Jurkat, Clone E6-1 (cell line): ENCODE measurements at regions not wholly inside any gene's neighbourhood (a gene's known extent, or its start where the extent isn't known, plus 50 kb on each side); places are given as distances from the start of the nearest gene placed in this dataset.

Experiments used
- DNase-seq: peaks from one replicate; pipeline ENCODE4 v3.0.0-alpha.2; 2011; ENCODE audit warnings: low read depth, low spot score
- H3K4me3 ChIP-seq: 2 replicates; pipeline ENCODE4 v1.5.1; 2011; ENCODE audit warnings: mild to moderate bottlenecking, low read length, control low read depth, moderate library complexity

GRCh38 chr5:68780299-68780955 lies 313.4 kb upstream of the SLC30A5 start:
- H3K4me3 ChIP-seq: no peak overlapping the region
- no peak for DNase-seq

DNA sequence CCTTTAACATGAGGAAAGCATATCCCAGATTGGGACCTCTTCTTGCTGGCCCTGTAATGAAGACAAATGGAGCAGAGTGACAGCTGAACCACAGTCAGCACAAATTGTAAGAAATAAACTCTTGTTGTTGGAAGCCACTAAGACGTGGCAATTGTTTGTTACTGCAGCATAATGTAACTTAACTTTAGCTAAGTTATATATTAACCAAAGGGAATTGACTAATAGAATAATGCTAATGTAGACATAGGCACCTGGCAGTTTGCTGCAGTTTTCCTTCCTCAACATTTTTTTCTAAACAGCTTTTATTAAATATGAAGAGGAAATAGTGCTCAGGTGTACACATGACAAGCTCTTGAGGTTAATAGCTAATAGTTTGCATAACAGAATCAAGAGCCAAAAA lies 300.7 kb upstream of the SLC30A5 start:
- H3K4me3 ChIP-seq: no peak overlapping the region
- no peak for DNase-seq

- H3K4me3 ChIP-seq: no peak overlapping the region
- DNase-seq: no peak
Observed at GRCh38 chr5:68793993-68794392, 299.8 kb upstream of the SLC30A5 start.

- DNase-seq: no peak
- no peak overlapping the region for H3K4me3 ChIP-seq
Observed at GRCh38 chr5:68795190-68795589, 298.6 kb upstream of the SLC30A5 start.

DNA sequence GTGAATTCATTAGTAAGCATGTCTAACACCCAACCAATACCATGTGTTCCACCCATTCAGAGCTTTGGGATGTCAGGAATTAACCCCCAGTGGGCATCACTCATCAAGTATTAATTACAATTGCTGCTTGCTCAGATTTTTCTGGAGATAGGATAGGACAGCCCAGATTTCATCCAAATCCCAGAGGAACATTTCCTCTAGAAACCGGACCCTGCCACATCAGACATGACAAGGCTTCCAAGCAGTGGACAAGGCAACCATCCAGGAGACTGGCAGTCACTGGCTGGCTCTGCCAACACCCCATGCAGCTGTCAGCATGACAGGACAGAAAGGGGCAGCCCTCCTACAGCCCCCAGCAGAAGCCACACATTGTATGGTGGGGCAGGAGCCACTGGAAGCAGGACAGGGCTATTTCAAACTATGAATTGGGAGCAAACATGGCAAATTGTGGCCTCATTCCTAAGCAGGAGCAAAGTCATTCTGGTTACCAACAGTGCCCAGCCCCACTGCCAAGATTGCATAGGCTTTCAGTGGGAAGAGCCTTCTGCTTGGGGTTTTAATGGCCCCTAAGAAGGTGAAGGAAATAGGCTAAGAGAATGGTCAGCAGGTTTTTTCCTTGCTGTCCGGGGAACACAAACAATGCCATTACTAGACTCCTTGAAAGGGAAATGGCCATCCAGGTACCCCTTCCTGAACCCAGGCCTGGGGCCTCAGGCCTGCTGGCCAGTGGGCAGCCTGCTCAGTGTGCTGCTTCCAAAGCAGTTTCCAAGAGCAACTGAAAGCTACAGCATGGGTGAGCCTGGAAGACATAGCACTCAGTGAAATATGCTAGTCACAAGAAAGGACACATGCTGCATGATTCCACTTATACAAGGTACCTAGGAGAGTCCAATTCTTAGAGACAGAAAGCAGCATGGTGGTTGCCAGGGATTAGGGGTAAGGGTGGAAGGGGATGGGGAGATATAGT lies 294.7 kb upstream of the SLC30A5 start:
- no peak overlapping the region for H3K4me3 ChIP-seq
- no peak for DNase-seq

DNA sequence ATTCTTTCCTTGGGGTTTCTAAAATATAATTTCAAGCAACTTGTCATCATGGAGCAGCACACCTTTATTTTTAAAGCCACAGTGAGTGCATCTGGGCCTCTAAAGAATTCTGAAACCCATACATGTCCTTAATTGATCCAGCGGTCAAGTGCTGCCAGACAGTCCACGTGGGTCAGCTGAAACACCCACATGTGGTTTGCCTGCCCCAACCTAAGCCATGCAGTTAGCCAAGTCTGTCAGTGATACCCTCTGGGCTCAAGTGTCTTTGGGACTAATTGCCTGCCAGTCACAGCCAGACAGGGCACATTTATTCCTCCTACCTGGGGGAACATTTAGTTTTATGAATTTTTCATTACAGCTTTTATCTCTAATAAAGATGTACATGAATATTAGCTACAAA lies 291.4 kb upstream of the SLC30A5 start:
- DNase-seq: no peak
- no peak overlapping the region for H3K4me3 ChIP-seq

DNA sequence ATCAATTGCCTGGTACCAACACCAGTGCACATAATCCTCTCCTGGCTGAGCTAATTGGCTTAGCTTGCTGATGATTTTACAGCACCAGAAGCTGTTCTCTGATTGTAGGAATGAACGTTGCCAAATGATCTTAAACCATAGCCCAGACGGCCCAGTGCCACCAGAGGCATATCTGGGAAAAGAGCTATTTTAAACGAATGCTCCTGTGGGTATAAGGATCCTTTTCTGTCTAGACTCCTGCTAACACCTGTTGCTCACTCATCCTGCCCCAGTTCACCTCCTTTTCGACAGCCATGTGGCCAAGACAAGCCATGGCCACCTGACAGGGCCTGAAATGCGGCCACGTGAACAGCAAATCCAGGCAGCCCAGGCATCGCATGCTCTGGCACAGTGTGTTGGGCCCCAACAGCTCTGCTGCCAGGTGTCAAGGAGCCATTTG lies 289.9 kb upstream of the SLC30A5 start:
- H3K4me3 ChIP-seq: no peak overlapping the region
- DNase-seq: no peak

DNA sequence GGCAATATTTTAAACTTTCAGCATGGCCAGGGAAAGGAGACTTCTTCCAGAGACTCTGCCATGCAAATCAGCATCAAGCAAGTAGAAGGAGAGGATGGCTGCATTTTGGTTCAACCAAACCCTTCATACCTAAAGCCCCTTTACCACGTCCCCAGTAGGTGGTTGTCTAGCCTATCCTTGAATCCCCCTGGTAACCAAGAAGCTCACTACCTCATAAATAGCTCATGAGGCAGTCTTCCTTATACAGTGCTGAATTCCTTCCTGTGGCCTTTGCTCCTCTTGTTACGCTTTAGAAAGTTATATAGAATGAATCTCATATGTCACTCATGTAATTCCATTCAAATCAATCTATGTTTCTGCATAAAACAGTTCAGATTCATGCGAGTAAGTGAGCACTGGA lies 289.5 kb upstream of the SLC30A5 start:
- no peak overlapping the region for H3K4me3 ChIP-seq

GRCh38 chr5:68805444-68805843 lies 288.4 kb upstream of the SLC30A5 start:
- no peak for DNase-seq
- no peak overlapping the region for H3K4me3 ChIP-seq

More for the DNA sequence above, 289.5 kb upstream of the SLC30A5 start:
- no peak for DNase-seq

GRCh38 chr5:68817632-68818031 lies 276.2 kb upstream of the SLC30A5 start:
- no peak overlapping the region for H3K4me3 ChIP-seq
- DNase-seq: no peak

- H3K4me3 ChIP-seq: no peak overlapping the region
- no peak for DNase-seq
Observed at GRCh38 chr5:68818057-68818695, 275.6 kb upstream of the SLC30A5 start.

GRCh38 chr5:68818870-68819269 lies 274.9 kb upstream of the SLC30A5 start:
- H3K4me3 ChIP-seq: no peak overlapping the region
- DNase-seq: no peak

- no peak for DNase-seq
- H3K4me3 ChIP-seq: no peak overlapping the region
Observed at GRCh38 chr5:68821056-68821455, 272.8 kb upstream of the SLC30A5 start.

- H3K4me3 ChIP-seq: no peak overlapping the region
- no peak for DNase-seq
Observed at GRCh38 chr5:68822796-68823195, 271.0 kb upstream of the SLC30A5 start.

- H3K4me3 ChIP-seq: no peak overlapping the region
- no peak for DNase-seq
Observed at GRCh38 chr5:68823301-68823700, 270.5 kb upstream of the SLC30A5 start.

DNA sequence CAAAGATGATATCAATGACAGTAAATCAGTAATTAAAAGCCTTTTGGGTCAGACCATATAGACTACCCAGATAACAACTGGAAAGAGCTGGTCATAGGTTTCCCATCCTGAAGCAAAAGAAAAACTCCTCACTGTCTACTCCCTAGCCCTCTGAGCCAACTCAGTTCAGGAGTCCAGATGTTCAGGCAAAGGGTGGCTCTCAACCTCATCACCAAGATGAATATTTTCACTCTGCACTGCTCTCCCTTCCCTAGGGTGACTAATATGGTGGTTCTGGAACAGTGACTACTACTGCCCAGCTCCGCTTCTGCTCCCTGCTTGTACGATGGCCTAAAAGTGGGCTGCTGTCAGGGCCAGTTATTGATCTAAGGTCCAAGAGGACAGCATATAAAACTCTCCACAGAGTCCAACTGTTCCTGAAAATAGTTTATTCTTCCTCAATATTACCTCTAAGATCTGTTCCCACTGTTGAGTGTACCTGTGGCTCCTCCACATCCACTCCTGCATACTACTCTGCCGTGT lies 263.4 kb upstream of the SLC30A5 start:
- no peak overlapping the region for H3K4me3 ChIP-seq
- no peak for DNase-seq

- DNase-seq: no peak
Observed at GRCh38 chr5:68834491-68834981, 259.3 kb upstream of the SLC30A5 start.

DNA sequence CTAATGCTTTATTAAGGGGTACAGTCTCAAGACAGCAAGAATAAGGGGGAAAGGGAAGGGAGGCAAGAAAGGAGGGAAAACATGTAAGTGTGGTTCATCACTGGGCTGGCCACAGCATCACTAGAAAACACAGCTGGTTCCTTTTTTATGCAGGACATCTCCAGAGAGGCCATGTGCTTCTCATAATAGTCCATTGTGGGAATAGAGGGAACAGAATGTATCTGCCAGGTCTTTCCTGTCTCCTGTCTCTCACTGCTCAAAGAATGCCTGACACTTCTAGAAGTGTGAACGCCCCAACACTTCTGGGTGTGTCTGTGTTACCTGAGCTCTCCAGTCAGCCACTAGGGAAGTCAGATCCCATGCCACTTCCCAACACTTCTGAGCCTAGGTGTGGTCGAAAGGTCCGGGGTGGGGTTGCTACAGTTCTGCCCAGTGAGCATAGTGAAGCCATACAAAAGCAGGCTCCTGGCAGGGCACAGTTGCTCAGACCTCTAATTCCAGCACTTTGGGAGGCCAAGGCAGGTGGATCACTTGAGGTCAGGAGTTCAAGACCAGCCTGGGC lies 255.6 kb upstream of the SLC30A5 start:
- no peak overlapping the region for H3K4me3 ChIP-seq
- no peak for DNase-seq

More at GRCh38 chr5:68834491-68834981, 259.3 kb upstream of the SLC30A5 start:
- no peak overlapping the region for H3K4me3 ChIP-seq

GRCh38 chr5:68839019-68839552 lies 254.7 kb upstream of the SLC30A5 start:
- no peak for DNase-seq
- H3K4me3 ChIP-seq: no peak overlapping the region
